Hepatocyte (in vitro differentiated cells): ENCODE measurements at regions not wholly inside any gene's neighbourhood (a gene's known extent, or its start where the extent isn't known, plus 50 kb on each side); places are given as distances from the start of the nearest gene placed in this dataset.
A peak's percentile ranks its signal among the peaks of the same experiment; 100 is the strongest.

ENCODE experiments used
- DNase-seq: peaks from one replicate; pipeline ENCODE4 v3.0.0-alpha.2; 2016; ENCODE audit warnings: low spot score
- H2AFZ ChIP-seq: fragments of 200-600 bp; sonication (generic); 2 replicates; pipeline ENCODE4 v1.6.0; 2016; ENCODE audit warnings: antibody characterized with exemption, mild to moderate bottlenecking
- H3K27ac ChIP-seq: fragments of 200-600 bp; sonication (generic); 2 replicates; pipeline ENCODE4 v1.5.1; 2016; ENCODE audit warnings: mild to moderate bottlenecking
- H3K27me3 ChIP-seq: fragments of 200-600 bp; sonication (generic); 2 replicates; pipeline ENCODE4 v1.6.1; 2016
- H3K36me3 ChIP-seq: fragments of 200-600 bp; sonication (generic); replicated peaks from 2 replicates; pipeline ENCODE4 v1.5.1; 2016; ENCODE audit warnings: low read depth; ENCODE audit not compliant: insufficient read depth
- H3K4me1 ChIP-seq: fragments of 200-600 bp; sonication (generic); 2 replicates; pipeline ENCODE4 v1.5.1; 2016; ENCODE audit warnings: mild to moderate bottlenecking, moderate library complexity; ENCODE audit not compliant: insufficient read depth
- H3K4me2 ChIP-seq: fragments of 200-600 bp; sonication (generic); 2 replicates; pipeline ENCODE4 v1.6.0; 2016
- H3K4me3 ChIP-seq: fragments of 200-600 bp; sonication (generic); 2 replicates; pipeline ENCODE4 v1.5.1; 2016; ENCODE audit warnings: mild to moderate bottlenecking
- H3K79me2 ChIP-seq: fragments of 200-600 bp; sonication (generic); 2 replicates; pipeline ENCODE4 v1.6.0; 2017; ENCODE audit warnings: mild to moderate bottlenecking
- H3K9me2 ChIP-seq: fragments of 200-600 bp; sonication (generic); replicated peaks from 2 replicates; pipeline ENCODE4 v1.6.0; 2017; ENCODE audit warnings: mild to moderate bottlenecking; ENCODE audit not compliant: insufficient read depth
- H3K9me3 ChIP-seq: fragments of 200-600 bp; sonication (generic); 2 replicates; pipeline ENCODE4 v1.5.1; 2016; ENCODE audit warnings: low read depth, mild to moderate bottlenecking
- H4K20me1 ChIP-seq: fragments of 200-600 bp; sonication (generic); 2 replicates; pipeline ENCODE4 v1.6.0; 2016; ENCODE audit warnings: mild to moderate bottlenecking; ENCODE audit not compliant: insufficient read depth, poor library complexity, severe bottlenecking
- EZH2 ChIP-seq: fragments of 200-600 bp; sonication (generic); IDR thresholded peaks from 2 replicates; pipeline ENCODE4 v1.6.1; 2016; ENCODE audit warnings: antibody characterized with exemption, mild to moderate bottlenecking, borderline replicate concordance
- EZH2phosphoT487 ChIP-seq: fragments of 200-600 bp; sonication (generic); IDR thresholded peaks from one replicate; pipeline ENCODE4 v1.6.1; 2018; ENCODE audit warnings: antibody characterized with exemption, mild to moderate bottlenecking, low read depth, moderate library complexity; ENCODE audit not compliant: unreplicated experiment, severe bottlenecking
- WGBS: methylation state at CpG from one replicate; pipeline ENCODE4 v1.1.6; 2016; ENCODE audit warnings: low lambda C conversion rate; ENCODE audit errors: missing lambda C conversion rate; 5-methylcytosine and 5-hydroxymethylcytosine counted together
- TF ChIP-seq, protein P1 (sequence below): fragments of 200-600 bp; sonication (generic); IDR thresholded peaks from 2 replicates; pipeline ENCODE4 v1.5.1; 2016; ENCODE audit warnings: antibody characterized with exemption, mild to moderate bottlenecking; ENCODE audit not compliant: poor library complexity

GRCh38 chr16:80273635-80274538 is 266.9 kb upstream of the DYNLRB2 start:
- H3K27me3 ChIP-seq = no peaks in the 10 kb centered on the region
- no peak overlapping the region for H3K4me2 ChIP-seq
- H3K36me3 ChIP-seq = no peaks in the 10 kb centered on the region
- no peaks in the 10 kb centered on the region for H3K4me1 ChIP-seq
- H3K9me3 ChIP-seq = no peaks in the 10 kb centered on the region
- no peaks in the 10 kb centered on the region for H3K9me2 ChIP-seq
- DNase-seq = no peak
- 84% methylated on average over 4 of the region's 4 CpGs for WGBS
- H3K27ac ChIP-seq = no peak overlapping the region
- no peak overlapping the region for H2AFZ ChIP-seq
- H4K20me1 ChIP-seq = no peaks in the 10 kb centered on the region
- H3K4me3 ChIP-seq = no peak overlapping the region
- H3K79me2 ChIP-seq = no peaks in the 10 kb centered on the region
- no peak for TF ChIP-seq EZH2
- TF ChIP-seq EZH2phosphoT487 = no peak
- TF ChIP-seq, protein P1, sequence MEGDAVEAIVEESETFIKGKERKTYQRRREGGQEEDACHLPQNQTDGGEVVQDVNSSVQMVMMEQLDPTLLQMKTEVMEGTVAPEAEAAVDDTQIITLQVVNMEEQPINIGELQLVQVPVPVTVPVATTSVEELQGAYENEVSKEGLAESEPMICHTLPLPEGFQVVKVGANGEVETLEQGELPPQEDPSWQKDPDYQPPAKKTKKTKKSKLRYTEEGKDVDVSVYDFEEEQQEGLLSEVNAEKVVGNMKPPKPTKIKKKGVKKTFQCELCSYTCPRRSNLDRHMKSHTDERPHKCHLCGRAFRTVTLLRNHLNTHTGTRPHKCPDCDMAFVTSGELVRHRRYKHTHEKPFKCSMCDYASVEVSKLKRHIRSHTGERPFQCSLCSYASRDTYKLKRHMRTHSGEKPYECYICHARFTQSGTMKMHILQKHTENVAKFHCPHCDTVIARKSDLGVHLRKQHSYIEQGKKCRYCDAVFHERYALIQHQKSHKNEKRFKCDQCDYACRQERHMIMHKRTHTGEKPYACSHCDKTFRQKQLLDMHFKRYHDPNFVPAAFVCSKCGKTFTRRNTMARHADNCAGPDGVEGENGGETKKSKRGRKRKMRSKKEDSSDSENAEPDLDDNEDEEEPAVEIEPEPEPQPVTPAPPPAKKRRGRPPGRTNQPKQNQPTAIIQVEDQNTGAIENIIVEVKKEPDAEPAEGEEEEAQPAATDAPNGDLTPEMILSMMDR = no peak

- peak overlapping the region; percentile 92 for H3K27ac ChIP-seq
- no peak overlapping the region for H2AFZ ChIP-seq
- no peaks in the 10 kb centered on the region for H3K9me2 ChIP-seq
- peaks cover 18% of the 10 kb centered on the region for H3K4me1 ChIP-seq
- H3K27me3 ChIP-seq = no peaks in the 10 kb centered on the region
- no peak overlapping the region for H3K4me3 ChIP-seq
- no peaks in the 10 kb centered on the region for H3K79me2 ChIP-seq
- H3K36me3 ChIP-seq = no peaks in the 10 kb centered on the region
- H4K20me1 ChIP-seq = no peaks in the 10 kb centered on the region
- 22% methylated on average over 2 of the region's 2 CpGs for WGBS
- TF ChIP-seq, protein P1 = no peak
- TF ChIP-seq EZH2phosphoT487 = no peak
- TF ChIP-seq EZH2 = no peak
- peak overlapping the region; percentile 50 for H3K4me2 ChIP-seq
- peak; percentile 81 for DNase-seq
- H3K9me3 ChIP-seq = no peaks in the 10 kb centered on the region
Observed at GRCh38 chr16:80265624-80266306, 275.0 kb upstream of the DYNLRB2 start.

DNA sequence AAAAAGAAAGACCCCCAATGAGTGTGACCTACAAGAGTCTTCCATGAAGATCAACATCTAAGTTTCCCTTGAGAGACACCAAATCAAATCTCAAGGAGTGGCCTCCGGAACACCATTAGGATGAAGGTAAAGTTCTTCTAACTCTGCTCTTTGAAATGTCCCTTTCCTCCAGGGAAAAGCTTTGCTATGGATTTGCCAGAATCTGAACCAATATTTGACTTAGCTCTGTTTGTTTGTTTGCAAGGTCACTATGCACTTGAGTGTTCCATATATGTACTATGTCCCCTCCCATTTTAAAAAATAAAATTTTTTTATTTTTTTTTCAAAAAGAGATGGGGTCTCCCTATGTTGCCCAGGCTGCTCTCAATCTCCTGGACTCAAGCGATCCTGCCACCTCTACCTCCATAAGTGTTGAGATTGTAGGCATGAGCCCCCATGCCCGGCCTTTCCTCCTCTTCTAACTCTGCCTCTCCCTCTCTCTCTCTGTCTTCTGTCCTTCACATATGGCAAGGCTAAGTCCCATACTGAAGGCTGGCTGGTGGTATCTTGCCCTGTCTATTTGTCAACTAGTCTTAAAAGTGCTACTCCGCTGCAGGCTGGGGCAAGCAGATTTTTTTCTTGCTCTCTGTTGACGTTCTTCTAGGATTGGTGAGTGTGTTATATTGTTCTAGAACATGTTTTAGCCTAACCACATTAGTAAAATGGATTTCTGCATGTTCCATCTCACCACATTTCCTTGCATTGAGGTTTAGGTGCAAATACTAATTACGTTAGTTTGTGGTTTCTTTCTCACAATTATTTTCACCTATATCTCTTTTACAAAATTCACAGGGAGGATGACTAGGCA is 276.7 kb upstream of the DYNLRB2 start:
- Histone ChIP-seq H4K20me1 (no peaks in the 10 kb centered on the region), H3K9me3 (no peaks in the 10 kb centered on the region), H3K79me2 (no peaks in the 10 kb centered on the region), H3K4me3 (no peak overlapping the region), H2AFZ (no peak overlapping the region), H3K9me2 (no peaks in the 10 kb centered on the region), H3K36me3 (no peaks in the 10 kb centered on the region), H3K4me2 (no peak overlapping the region), H3K27ac (peak overlapping the region; percentile 92), H3K4me1 (peaks cover 18% of the 10 kb centered on the region), H3K27me3 (no peaks in the 10 kb centered on the region)
- DNase-seq = no peak
- WGBS = 83% methylated on average over 6 of the region's 6 CpGs
- TF ChIP-seq EZH2 = no peak
- no peak for TF ChIP-seq EZH2phosphoT487
- TF ChIP-seq, protein P1 = no peak
